WTC11 (cell line): ENCODE measurements at regions not wholly inside any gene's neighbourhood (a gene's known extent, or its start where the extent isn't known, plus 50 kb on each side); places are given as distances from the start of the nearest gene placed in this dataset.

Experiments
- ATAC-seq: fragments of 200-7000 bp; cut with Tn5 transposase; 2 replicates; pipeline ENCODE4 v1.10.0; 2021; ENCODE audit warnings: mild to moderate bottlenecking, moderate library complexity
- CTCF ChIA-PET: fragments of 300-600 bp; sonication (Branson Sonifier 250); formaldehyde crosslinking; loops from one replicate; lab custom pipeline; 2021; ENCODE audit warnings: antibody characterized with exemption; lab: Charles Lee
- POLR2A ChIA-PET: fragments of 350-600 bp; sonication (Branson Sonifier 250); formaldehyde crosslinking; loops from one replicate; lab custom pipeline; 2021; ENCODE audit warnings: antibody characterized with exemption; lab: Charles Lee
- DNase-seq: peaks from one replicate; pipeline ENCODE4 v3.0.0; 2021; ENCODE audit warnings: low spot score
- H3K27ac Mint-ChIP-seq: 2 replicates; pipeline ENCODE4 v1.8.0; 2021; ENCODE audit warnings: mixed read lengths
- H3K27me3 Mint-ChIP-seq: 2 replicates; pipeline ENCODE4 v1.8.0; 2021; ENCODE audit warnings: low read depth, mild to moderate bottlenecking, moderate library complexity, mixed read lengths
- H3K36me3 Mint-ChIP-seq: 2 replicates; pipeline ENCODE4 v1.8.0; 2021; ENCODE audit warnings: mixed read lengths
- H3K4me1 Mint-ChIP-seq: 2 replicates; pipeline ENCODE4 v1.8.0; 2022; ENCODE audit warnings: mixed read lengths
- H3K4me3 Mint-ChIP-seq: 2 replicates; pipeline ENCODE4 v1.8.0; 2021; ENCODE audit warnings: mild to moderate bottlenecking, moderate library complexity, mixed read lengths
- H3K9me3 Mint-ChIP-seq: 2 replicates; pipeline ENCODE4 v1.8.0; 2021; ENCODE audit warnings: mixed read lengths
- ARID4B ChIP-seq: sonication (generic); formaldehyde crosslinking; IDR thresholded peaks from 2 replicates; pipeline ENCODE4 v1.8.0; 2023; ENCODE audit warnings: missing genetic modification reagents, mild to moderate bottlenecking, borderline replicate concordance
- ATF2 ChIP-seq: sonication (generic); formaldehyde crosslinking; IDR thresholded peaks from 2 replicates; pipeline ENCODE4 v1.8.1; 2022; ENCODE audit warnings: low read depth, missing genetic modification reagents, borderline replicate concordance
- E2F5 ChIP-seq: sonication (generic); formaldehyde crosslinking; IDR thresholded peaks from 2 replicates; pipeline ENCODE4 v1.8.1; 2022; ENCODE audit warnings: mild to moderate bottlenecking, moderate library complexity, missing genetic modification reagents
- GABPB1 ChIP-seq: sonication (generic); formaldehyde crosslinking; IDR thresholded peaks from 2 replicates; pipeline ENCODE4 v1.8.1; 2023; ENCODE audit warnings: mild to moderate bottlenecking, missing genetic modification reagents
- GTF2I ChIP-seq: fragments of 250-450 bp; sonication (Bioruptor Pico); conservative IDR thresholded peaks from 2 replicates; pipeline ENCODE4 v1.4.0; 2021; ENCODE audit warnings: mild to moderate bottlenecking
- MYBL2 ChIP-seq: sonication (generic); formaldehyde crosslinking; IDR thresholded peaks from 2 replicates; pipeline ENCODE4 v1.8.1; 2023; ENCODE audit warnings: mild to moderate bottlenecking, moderate library complexity, missing genetic modification reagents
- NFE2L1 ChIP-seq: sonication (generic); formaldehyde crosslinking; IDR thresholded peaks from 2 replicates; pipeline ENCODE4 v1.8.1; 2023; ENCODE audit warnings: missing genetic modification reagents
- NR2C2 ChIP-seq: sonication (generic); formaldehyde crosslinking; IDR thresholded peaks from 2 replicates; pipeline ENCODE4 v1.8.0; 2022; ENCODE audit warnings: mild to moderate bottlenecking, missing genetic modification reagents
- NR3C1 ChIP-seq: sonication (generic); formaldehyde crosslinking; conservative IDR thresholded peaks from 2 replicates; pipeline ENCODE4 v1.8.1; 2023; ENCODE audit warnings: low read depth, mild to moderate bottlenecking, missing genetic modification reagents
- PREB ChIP-seq: sonication (generic); formaldehyde crosslinking; IDR thresholded peaks from 2 replicates; pipeline ENCODE4 v1.8.1; 2022; ENCODE audit warnings: mild to moderate bottlenecking, missing genetic modification reagents, moderate library complexity, borderline replicate concordance
- PRRX2 ChIP-seq: fragments of 250-450 bp; sonication (Bioruptor Pico); IDR thresholded peaks from 2 replicates; pipeline ENCODE4 v1.8.0; 2021; ENCODE audit warnings: mild to moderate bottlenecking
- RELA ChIP-seq: sonication (generic); formaldehyde crosslinking; IDR thresholded peaks from 2 replicates; pipeline ENCODE4 v1.8.1; 2022; ENCODE audit warnings: missing genetic modification reagents, mild to moderate bottlenecking, borderline replicate concordance
- SMAD3 ChIP-seq: sonication (generic); formaldehyde crosslinking; IDR thresholded peaks from 2 replicates; pipeline ENCODE4 v1.8.0; 2022; ENCODE audit warnings: missing genetic modification reagents, mild to moderate bottlenecking, borderline replicate concordance
- TEAD1 ChIP-seq: sonication (generic); formaldehyde crosslinking; IDR thresholded peaks from 2 replicates; pipeline ENCODE4 v1.8.0; 2022; ENCODE audit warnings: mild to moderate bottlenecking, missing genetic modification reagents
- USF2 ChIP-seq: sonication (generic); formaldehyde crosslinking; IDR thresholded peaks from 2 replicates; pipeline ENCODE4 v1.8.1; 2023; ENCODE audit warnings: mild to moderate bottlenecking, missing genetic modification reagents, moderate library complexity
- ZBTB43 ChIP-seq: sonication (generic); formaldehyde crosslinking; IDR thresholded peaks from 2 replicates; pipeline ENCODE4 v1.8.1; 2023; ENCODE audit warnings: mild to moderate bottlenecking, missing genetic modification reagents
- ZNF219 ChIP-seq: sonication (generic); formaldehyde crosslinking; IDR thresholded peaks from 2 replicates; pipeline ENCODE4 v1.8.0; 2023; ENCODE audit warnings: missing genetic modification reagents, mild to moderate bottlenecking, borderline replicate concordance
- ZNF232 ChIP-seq: sonication (generic); formaldehyde crosslinking; IDR thresholded peaks from 2 replicates; pipeline ENCODE4 v1.8.0; 2022; ENCODE audit warnings: mild to moderate bottlenecking, missing genetic modification reagents
- ZNF317 ChIP-seq: sonication (generic); formaldehyde crosslinking; IDR thresholded peaks from 2 replicates; pipeline ENCODE4 v1.8.1; 2023; ENCODE audit warnings: low read depth, mild to moderate bottlenecking, moderate library complexity, missing genetic modification reagents, borderline replicate concordance
- ZNF423 ChIP-seq: fragments of 250-450 bp; sonication (Bioruptor Pico); IDR thresholded peaks from 2 replicates; pipeline ENCODE4 v2.1.2; 2022; ENCODE audit warnings: mild to moderate bottlenecking, moderate library complexity
- ZNF532 ChIP-seq: fragments of 250-450 bp; sonication (Bioruptor Pico); IDR thresholded peaks from 2 replicates; pipeline ENCODE4 v1.9.0; 2021; ENCODE audit warnings: mild to moderate bottlenecking, borderline replicate concordance

- TF ChIP-seq ZNF232 (CRISPR knock-in tag) (no peak), USF2 (CRISPR knock-in tag) (no peak), NR3C1 (CRISPR knock-in tag) (no peak), PRRX2 (CRISPR knock-in tag) (no peak), ZNF219 (CRISPR knock-in tag) (no peak), ATF2 (CRISPR knock-in tag) (no peak), PREB (CRISPR knock-in tag) (no peak)
These were observed 479.9 kb upstream of the TNP1 start (continued) for GRCh38 chr2:217339753-217340152.

GRCh38 chr2:217338306-217338916 is 478.5 kb upstream of the TNP1 start:
- ChIA-PET CTCF (no interaction called here), POLR2A (no interaction called here)
- H3K36me3 Mint-ChIP-seq = no peaks in the 10 kb centered on the region
- H3K9me3 Mint-ChIP-seq = no peaks in the 10 kb centered on the region
- H3K4me1 Mint-ChIP-seq = peaks cover 16% of the 10 kb centered on the region
- no peak overlapping the region for H3K27ac Mint-ChIP-seq
- DNase-seq (no peak), ATAC-seq (no peak)
- H3K27me3 Mint-ChIP-seq = peaks cover 39% of the 10 kb centered on the region
- TF ChIP-seq ARID4B (CRISPR knock-in tag) = no peak
- TF ChIP-seq TEAD1 (CRISPR knock-in tag) = no peak
- TF ChIP-seq RELA (CRISPR knock-in tag) = no peak
- no peak for TF ChIP-seq GTF2I
- TF ChIP-seq ZNF423 (CRISPR knock-in tag) = no peak
- TF ChIP-seq ZBTB43 (CRISPR knock-in tag) = no peak
- no peak for TF ChIP-seq MYBL2
- TF ChIP-seq NFE2L1 (CRISPR knock-in tag) = no peak
- no peak for TF ChIP-seq E2F5 (CRISPR knock-in tag)
- no peak for TF ChIP-seq ZNF317 (CRISPR knock-in tag)
- no peak for TF ChIP-seq NR2C2 (CRISPR knock-in tag)
- TF ChIP-seq PRRX2 (CRISPR knock-in tag) = no peak
- no peak for TF ChIP-seq SMAD3 (CRISPR knock-in tag)
- no peak for TF ChIP-seq GABPB1 (CRISPR knock-in tag)
- no peak for TF ChIP-seq ZNF532 (CRISPR knock-in tag)
- no peak overlapping the region for H3K4me3 Mint-ChIP-seq
